GM23338 (cell line): ENCODE measurements at regions not wholly inside any gene's neighbourhood (a gene's known extent, or its start where the extent isn't known, plus 50 kb on each side); places are given as distances from the start of the nearest gene placed in this dataset.

ENCODE experiments used
- ATAC-seq: fragments of 200-7000 bp; cut with Tn5 transposase; 3 replicates; pipeline ENCODE4 v1.9.1; 2020
- DNase-seq: peaks from one replicate; pipeline ENCODE4 v3.0.0-alpha.2; 2015; ENCODE audit warnings: low spot score
- H2AFZ ChIP-seq: fragments of 200-600 bp; sonication (generic); 2 replicates; pipeline ENCODE4 v1.8.0; 2016; ENCODE audit warnings: antibody characterized with exemption, mild to moderate bottlenecking, moderate library complexity
- H3F3A ChIP-seq: fragments of 200-600 bp; sonication (generic); replicated peaks from 2 replicates; pipeline ENCODE4 v1.8.0; 2017; ENCODE audit warnings: antibody characterized with exemption, mixed run types, low read depth
- H3K27ac ChIP-seq: fragments of 200-600 bp; sonication (generic); 2 replicates; pipeline ENCODE4 v1.6.1; 2016; ENCODE audit warnings: low read depth
- H3K27me3 ChIP-seq: fragments of 200-600 bp; sonication (generic); 2 replicates; pipeline ENCODE4 v1.8.0; 2016; ENCODE audit warnings: mild to moderate bottlenecking, mixed run types, moderate library complexity; ENCODE audit not compliant: insufficient read depth
- H3K36me3 ChIP-seq: fragments of 200-600 bp; sonication (generic); 2 replicates; pipeline ENCODE4 v1.8.0; 2016; ENCODE audit warnings: mild to moderate bottlenecking; ENCODE audit not compliant: insufficient read depth
- H3K4me1 ChIP-seq: fragments of 200-600 bp; sonication (generic); 2 replicates; pipeline ENCODE4 v1.8.0; 2016; ENCODE audit warnings: mild to moderate bottlenecking, moderate library complexity; ENCODE audit not compliant: insufficient read depth
- H3K4me2 ChIP-seq: fragments of 200-600 bp; sonication (generic); 2 replicates; pipeline ENCODE4 v1.7.1; 2017; ENCODE audit warnings: mixed run types
- H3K4me3 ChIP-seq: fragments of 200-600 bp; sonication (generic); 2 replicates; pipeline ENCODE4 v1.6.1; 2016; ENCODE audit warnings: mixed run types
- H3K79me2 ChIP-seq: fragments of 200-600 bp; sonication (generic); replicated peaks from 2 replicates; pipeline ENCODE4 v1.8.0; 2017; ENCODE audit warnings: mild to moderate bottlenecking; ENCODE audit not compliant: insufficient read depth
- H3K9me2 ChIP-seq: fragments of 200-600 bp; sonication (generic); 2 replicates; pipeline ENCODE4 v1.8.0; 2017; ENCODE audit not compliant: insufficient read depth
- H4K20me1 ChIP-seq: fragments of 200-600 bp; sonication (generic); replicated peaks from 2 replicates; pipeline ENCODE4 v1.8.0; 2017; ENCODE audit warnings: mild to moderate bottlenecking; ENCODE audit not compliant: insufficient read depth
- H3K27ac Mint-ChIP-seq: 2 replicates; pipeline ENCODE4 v1.8.0; 2020; ENCODE audit warnings: inconsistent platforms, mild to moderate bottlenecking, moderate library complexity, mixed read lengths
- H3K27me3 Mint-ChIP-seq: 3 replicates; pipeline ENCODE4 v1.8.0; 2022; ENCODE audit warnings: low read depth, mild to moderate bottlenecking, moderate library complexity, mixed read lengths, inconsistent platforms; ENCODE audit not compliant: insufficient read depth, poor library complexity
- H3K36me3 Mint-ChIP-seq: 3 replicates; pipeline ENCODE4 v1.8.0; 2021; ENCODE audit warnings: low read depth, mild to moderate bottlenecking, inconsistent platforms, moderate library complexity, mixed read lengths
- H3K4me1 Mint-ChIP-seq: 3 replicates; pipeline ENCODE4 v1.8.0; 2020; ENCODE audit warnings: mild to moderate bottlenecking, inconsistent platforms, mixed read lengths
- H3K4me3 Mint-ChIP-seq: 3 replicates; pipeline ENCODE4 v1.8.0; 2021; ENCODE audit warnings: moderate library complexity, mild to moderate bottlenecking, inconsistent platforms, mixed read lengths
- H3K9me3 Mint-ChIP-seq: 3 replicates; pipeline ENCODE4 v1.8.0; 2020; ENCODE audit warnings: moderate library complexity, mild to moderate bottlenecking, inconsistent platforms, mixed read lengths
- CREB1 ChIP-seq: fragments of 250-450 bp; sonication (Bioruptor Pico); IDR thresholded peaks from 2 replicates; pipeline ENCODE4 v1.5.0; 2020; ENCODE audit warnings: low read depth, mild to moderate bottlenecking, moderate library complexity
- CTCF ChIP-seq, 2 experiments: fragments of 200-600 bp in 1 of 2; sonication (generic) in 1 of 2; conservative IDR thresholded peaks; 2 replicates each; pipeline versions ENCODE4 v1.5.1 to v1.6.1; 2016 to 2017; ENCODE audit warnings: antibody characterized with exemption in 2 of 2, low read depth in 2 of 2, mild to moderate bottlenecking in 2 of 2, moderate library complexity in 1 of 2
- EZH2 ChIP-seq: fragments of 200-600 bp; sonication (generic); IDR thresholded peaks from one replicate; pipeline ENCODE4 v1.8.0; 2017; ENCODE audit warnings: antibody characterized with exemption, mild to moderate bottlenecking, low read depth; ENCODE audit not compliant: unreplicated experiment
- EZH2phosphoT487 ChIP-seq: fragments of 200-600 bp; sonication (generic); IDR thresholded peaks from one replicate; pipeline ENCODE4 v1.8.1; 2018; ENCODE audit warnings: antibody characterized with exemption; ENCODE audit not compliant: unreplicated experiment
- JUNB ChIP-seq: IDR thresholded peaks from one replicate; pipeline ENCODE4 v1.6.1; 2016; ENCODE audit warnings: antibody characterized with exemption; ENCODE audit not compliant: unreplicated experiment
- POLR2AphosphoS5 ChIP-seq: IDR thresholded peaks from 2 replicates; pipeline ENCODE4 v1.6.1; 2016; ENCODE audit warnings: antibody characterized with exemption, low read depth
- ZNF462 ChIP-seq: fragments of 250-450 bp; sonication (Bioruptor Pico); IDR thresholded peaks from 2 replicates; pipeline ENCODE4 v1.5.0; 2020; ENCODE audit warnings: mild to moderate bottlenecking, moderate library complexity
- TF ChIP-seq, protein P1 (sequence below): IDR thresholded peaks from one replicate; pipeline ENCODE4 v1.6.1; 2018; ENCODE audit warnings: antibody characterized with exemption; ENCODE audit not compliant: unreplicated experiment

DNA sequence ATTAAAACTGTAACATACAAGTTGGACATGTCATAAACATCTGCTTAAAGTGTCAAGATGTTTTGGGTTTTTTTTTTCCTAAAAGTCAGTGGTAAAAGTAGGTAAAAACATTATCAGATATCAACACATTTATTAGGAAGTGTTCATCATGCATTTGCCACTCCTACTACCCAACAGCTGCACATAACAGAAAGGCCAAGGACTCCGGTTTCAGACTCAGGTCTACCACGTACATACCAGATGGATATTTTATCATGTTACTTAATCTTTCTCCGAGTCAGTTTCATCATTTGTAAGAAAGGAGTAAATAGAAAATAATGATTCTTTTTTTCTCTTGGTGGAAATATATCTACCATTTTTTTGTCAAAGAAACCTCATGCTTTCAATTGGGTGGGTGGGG is 192.3 kb downstream of the UBE2E3 start:
- Histone ChIP-seq H4K20me1 (no peaks in the 10 kb centered on the region), H3K27ac (no peak overlapping the region), H3K4me2 (no peak overlapping the region), H3K79me2 (no peaks in the 10 kb centered on the region), H3K4me1 (peaks cover 14% of the 10 kb centered on the region), H3K27me3 (no peaks in the 10 kb centered on the region), H3K9me2 (no peaks in the 10 kb centered on the region; the same call in 1 of the 2 replicates), H3F3A (no peaks in the 10 kb centered on the region), H2AFZ (no peak overlapping the region), H3K36me3 (no peaks in the 10 kb centered on the region), H3K4me3 (no peak overlapping the region)
- no peak for DNase-seq
- TF ChIP-seq EZH2phosphoT487 (no peak), EZH2 (no peak)
- peaks cover 7% of the 10 kb centered on the region for H3K9me3 Mint-ChIP-seq
- no peak overlapping the region for H3K27ac Mint-ChIP-seq
- H3K4me3 Mint-ChIP-seq = no peak overlapping the region
- peaks cover 13% of the 10 kb centered on the region for H3K4me1 Mint-ChIP-seq
- no peaks in the 10 kb centered on the region for H3K27me3 Mint-ChIP-seq
- H3K36me3 Mint-ChIP-seq = peaks cover 6% of the 10 kb centered on the region; the same call in 2 of the 3 replicates
- ATAC-seq = no peak

DNA sequence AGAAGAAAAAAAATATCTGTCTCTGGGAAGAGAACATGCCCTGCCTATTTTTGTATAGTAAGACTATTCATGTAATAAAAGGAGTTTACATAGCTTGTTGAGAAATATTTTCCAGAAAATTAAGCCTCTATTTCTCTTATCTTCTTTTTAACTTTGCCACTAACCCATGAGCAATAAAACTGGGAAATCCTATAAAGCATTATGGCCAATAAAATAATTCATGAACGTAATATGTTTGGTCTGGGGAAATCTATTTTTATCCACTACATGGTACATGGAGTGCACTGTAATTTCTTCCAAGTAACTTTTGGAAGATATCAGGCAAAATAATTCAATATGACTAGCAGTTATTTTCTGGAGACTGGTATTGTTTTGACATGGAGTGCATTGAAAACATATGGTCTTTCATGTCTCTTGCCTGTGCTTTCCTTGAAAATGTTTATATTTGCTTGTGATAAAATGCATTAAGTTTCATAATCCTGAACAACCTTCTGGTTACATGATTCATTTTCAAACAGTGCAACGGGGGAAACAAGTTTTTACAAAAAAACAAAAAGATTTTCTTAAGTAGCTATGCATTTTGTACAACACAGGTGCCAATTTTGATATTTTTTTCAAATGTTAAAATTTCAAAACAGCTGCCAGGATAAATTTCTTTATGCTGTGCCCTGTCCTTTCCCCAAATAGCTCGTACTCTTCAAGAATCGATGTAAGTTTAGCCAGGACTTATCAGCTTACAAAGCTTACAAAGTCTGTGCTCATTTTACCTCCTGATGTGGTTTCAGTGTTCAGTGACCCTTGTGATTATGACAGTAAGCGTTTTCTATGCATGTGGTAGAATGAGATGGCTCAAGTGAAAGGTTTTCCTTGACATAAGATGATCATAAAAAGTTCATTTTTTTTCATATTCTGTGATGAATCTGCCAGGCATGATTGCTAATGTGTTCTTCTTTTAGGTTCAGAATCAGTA is 194.5 kb downstream of the UBE2E3 start:
- Mint-ChIP-seq H3K9me3 (no peaks in the 10 kb centered on the region), H3K27ac (no peak overlapping the region), H3K4me1 (peaks cover 4% of the 10 kb centered on the region; the same call in 2 of the 3 replicates), H3K27me3 (peaks cover 2% of the 10 kb centered on the region), H3K4me3 (no peak overlapping the region), H3K36me3 (no peaks in the 10 kb centered on the region)
- H2AFZ ChIP-seq = peak overlapping the region; percentile 48; the same call in 1 of the 2 replicates
- H3K4me3 ChIP-seq = no peak overlapping the region
- H3K9me2 ChIP-seq = no peaks in the 10 kb centered on the region
- no peaks in the 10 kb centered on the region for H4K20me1 ChIP-seq
- no peaks in the 10 kb centered on the region for H3K79me2 ChIP-seq
- H3K4me2 ChIP-seq = no peak overlapping the region
- no peak overlapping the region for H3K27ac ChIP-seq
- H3K27me3 ChIP-seq = no peaks in the 10 kb centered on the region
- DNase-seq (no peak), ATAC-seq (no peak)
- no peaks in the 10 kb centered on the region for H3K36me3 ChIP-seq
- no peaks in the 10 kb centered on the region for H3F3A ChIP-seq
- H3K4me1 ChIP-seq = peaks cover 3% of the 10 kb centered on the region; the same call in 1 of the 2 replicates
- TF ChIP-seq CTCF (conservative IDR thresholded peaks at IDR 0.05; ENCODE audit: low read depth in 2 of 2) = no peak
- TF ChIP-seq, protein P1, sequence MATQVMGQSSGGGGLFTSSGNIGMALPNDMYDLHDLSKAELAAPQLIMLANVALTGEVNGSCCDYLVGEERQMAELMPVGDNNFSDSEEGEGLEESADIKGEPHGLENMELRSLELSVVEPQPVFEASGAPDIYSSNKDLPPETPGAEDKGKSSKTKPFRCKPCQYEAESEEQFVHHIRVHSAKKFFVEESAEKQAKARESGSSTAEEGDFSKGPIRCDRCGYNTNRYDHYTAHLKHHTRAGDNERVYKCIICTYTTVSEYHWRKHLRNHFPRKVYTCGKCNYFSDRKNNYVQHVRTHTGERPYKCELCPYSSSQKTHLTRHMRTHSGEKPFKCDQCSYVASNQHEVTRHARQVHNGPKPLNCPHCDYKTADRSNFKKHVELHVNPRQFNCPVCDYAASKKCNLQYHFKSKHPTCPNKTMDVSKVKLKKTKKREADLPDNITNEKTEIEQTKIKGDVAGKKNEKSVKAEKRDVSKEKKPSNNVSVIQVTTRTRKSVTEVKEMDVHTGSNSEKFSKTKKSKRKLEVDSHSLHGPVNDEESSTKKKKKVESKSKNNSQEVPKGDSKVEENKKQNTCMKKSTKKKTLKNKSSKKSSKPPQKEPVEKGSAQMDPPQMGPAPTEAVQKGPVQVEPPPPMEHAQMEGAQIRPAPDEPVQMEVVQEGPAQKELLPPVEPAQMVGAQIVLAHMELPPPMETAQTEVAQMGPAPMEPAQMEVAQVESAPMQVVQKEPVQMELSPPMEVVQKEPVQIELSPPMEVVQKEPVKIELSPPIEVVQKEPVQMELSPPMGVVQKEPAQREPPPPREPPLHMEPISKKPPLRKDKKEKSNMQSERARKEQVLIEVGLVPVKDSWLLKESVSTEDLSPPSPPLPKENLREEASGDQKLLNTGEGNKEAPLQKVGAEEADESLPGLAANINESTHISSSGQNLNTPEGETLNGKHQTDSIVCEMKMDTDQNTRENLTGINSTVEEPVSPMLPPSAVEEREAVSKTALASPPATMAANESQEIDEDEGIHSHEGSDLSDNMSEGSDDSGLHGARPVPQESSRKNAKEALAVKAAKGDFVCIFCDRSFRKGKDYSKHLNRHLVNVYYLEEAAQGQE = no peak
- no peak for TF ChIP-seq EZH2phosphoT487
- TF ChIP-seq ZNF462 (CRISPR knock-in tag) = no peak
- no peak for TF ChIP-seq JUNB
- TF ChIP-seq CREB1 (CRISPR knock-in tag) = no peak
- no peak for TF ChIP-seq POLR2AphosphoS5
